PC-9 (cell line): ENCODE measurements at regions not wholly inside any gene's neighbourhood (a gene's known extent, or its start where the extent isn't known, plus 50 kb on each side); places are given as distances from the start of the nearest gene placed in this dataset.

ENCODE experiments used
- BruUV-seq: library from RNA; stranded (reverse); fragments of 400-500 nt; replicated peaks from 2 replicates; lab custom pipeline; 2021; lab: Mats Ljungman, UMichigan
- CTCF ChIA-PET: fragments of 300-600 bp; sonication (Branson Sonifier 250); formaldehyde crosslinking; loops from one replicate; lab custom pipeline; 2022; ENCODE audit warnings: antibody characterized with exemption; lab: Charles Lee
- POLR2A ChIA-PET: fragments of 300-600 bp; sonication (Branson Sonifier 250); formaldehyde crosslinking; loops from one replicate; lab custom pipeline; 2022; ENCODE audit warnings: antibody characterized with exemption; ENCODE audit not compliant: unreplicated experiment; lab: Charles Lee
- DNase-seq, 2 experiments: peaks; one replicate each; pipeline versions ENCODE4 v3.0.0 to v3.0.0-alpha.2; 2015 to 2022; ENCODE audit warnings: mixed read lengths in 1 of 2
- H2AFZ ChIP-seq: fragments of 200-600 bp; sonication (generic); 2 replicates; pipeline ENCODE4 v1.8.1; 2017; ENCODE audit warnings: antibody characterized with exemption
- H3F3A ChIP-seq: fragments of 200-600 bp; sonication (generic); 2 replicates; pipeline ENCODE4 v1.8.1; 2017; ENCODE audit warnings: antibody characterized with exemption, mild to moderate bottlenecking, low read depth; ENCODE audit not compliant: insufficient read depth
- H3K27ac ChIP-seq: fragments of 200-600 bp; sonication (generic); 2 replicates; pipeline ENCODE4 v1.6.1; 2016; ENCODE audit warnings: mixed run types
- H3K27me3 ChIP-seq: fragments of 200-600 bp; sonication (generic); 2 replicates; pipeline ENCODE4 v1.6.1; 2016; ENCODE audit warnings: low read depth, mixed run types; ENCODE audit not compliant: insufficient read depth
- H3K36me3 ChIP-seq: fragments of 200-600 bp; sonication (generic); 2 replicates; pipeline ENCODE4 v1.6.1; 2016; ENCODE audit warnings: low read depth, mixed run types
- H3K4me1 ChIP-seq: fragments of 200-600 bp; sonication (generic); replicated peaks from 2 replicates; pipeline ENCODE4 v1.6.1; 2016; ENCODE audit warnings: mixed run types; ENCODE audit not compliant: insufficient read depth
- H3K4me2 ChIP-seq: fragments of 200-600 bp; sonication (generic); 2 replicates; pipeline ENCODE4 v1.6.1; 2017; ENCODE audit warnings: mixed run types
- H3K4me3 ChIP-seq: fragments of 200-600 bp; sonication (generic); 2 replicates; pipeline ENCODE4 v1.6.1; 2016; ENCODE audit warnings: mixed run types
- H3K79me2 ChIP-seq: fragments of 200-600 bp; sonication (generic); 2 replicates; pipeline ENCODE4 v1.6.1; 2017; ENCODE audit warnings: low read depth, mixed run types
- H3K9me2 ChIP-seq: fragments of 200-600 bp; sonication (generic); 2 replicates; pipeline ENCODE4 v1.8.1; 2017; ENCODE audit warnings: mild to moderate bottlenecking; ENCODE audit not compliant: insufficient read depth
- H3K9me3 ChIP-seq: fragments of 200-600 bp; sonication (generic); 2 replicates; pipeline ENCODE4 v1.8.1; 2016; ENCODE audit warnings: low read depth; ENCODE audit not compliant: insufficient read depth
- H4K20me1 ChIP-seq: fragments of 200-600 bp; sonication (generic); 2 replicates; pipeline ENCODE4 v1.8.1; 2017; ENCODE audit not compliant: insufficient read depth
- CTCF ChIP-seq: fragments of 200-600 bp; sonication (generic); conservative IDR thresholded peaks from 2 replicates; pipeline ENCODE4 v1.6.1; 2017; ENCODE audit warnings: mixed run types, antibody characterized with exemption, mild to moderate bottlenecking, moderate library complexity
- EZH2 ChIP-seq: fragments of 200-600 bp; sonication (generic); IDR thresholded peaks from 2 replicates; pipeline ENCODE4 v1.8.0; 2017; ENCODE audit warnings: antibody characterized with exemption, low read depth
- intact Hi-C: fragments of 100-400 bp; cut with micrococcal nuclease; formaldehyde crosslinking; loops from one replicate; pipeline ENCODE4 v1.10.0; 2022; ENCODE audit not compliant: unreplicated experiment

DNA sequence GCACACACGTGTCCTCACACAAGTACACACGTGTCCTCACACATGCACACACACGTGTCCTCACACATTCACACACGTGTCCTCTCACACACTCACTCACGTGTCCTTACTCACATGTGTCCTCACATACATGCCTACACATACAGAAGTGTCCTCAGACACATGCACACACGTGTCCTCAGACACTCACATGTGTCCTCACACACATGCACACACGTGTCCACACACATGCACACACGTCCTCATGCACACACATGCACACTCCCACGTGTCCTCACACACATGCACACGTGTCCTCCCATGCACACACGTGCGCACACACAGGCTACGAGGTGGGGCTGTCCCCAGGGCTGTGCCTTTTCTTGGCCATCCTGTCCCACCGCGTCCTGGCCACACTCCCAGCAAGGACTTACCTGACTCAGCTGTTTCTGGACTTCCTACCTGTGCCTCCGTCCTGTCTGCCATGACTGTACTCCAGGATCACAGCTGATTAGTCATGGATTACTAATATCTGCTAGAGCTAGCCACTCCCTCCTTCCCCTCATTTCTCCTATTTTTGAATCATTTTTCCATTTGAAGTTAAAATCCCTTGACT, 990.2 kb downstream of the BRD1 start:
- H4K20me1 ChIP-seq: no peaks in the 10 kb centered on the region
- ChIA-PET POLR2A (no interaction called here), CTCF (no interaction called here)
- H3K27me3 ChIP-seq: peaks cover 89% of the 10 kb centered on the region
- no peak overlapping the region for H3K4me2 ChIP-seq
- no peaks in the 10 kb centered on the region for H3K9me2 ChIP-seq
- no peak overlapping the region for H3K27ac ChIP-seq
- TF ChIP-seq EZH2: no peak
- no peak for TF ChIP-seq CTCF
- H3K4me1 ChIP-seq: no peaks in the 10 kb centered on the region
- H3K36me3 ChIP-seq: no peaks in the 10 kb centered on the region
- DNase-seq: no peak
- no peaks in the 10 kb centered on the region for H3K79me2 ChIP-seq
- H3K9me3 ChIP-seq: no peaks in the 10 kb centered on the region
- H3K4me3 ChIP-seq: no peak overlapping the region
- H3F3A ChIP-seq: peaks cover 7% of the 10 kb centered on the region; the same call in 1 of the 2 replicates
- intact Hi-C loops: no loop called here
- no TSS peak for BruUV-seq
- H2AFZ ChIP-seq: no peak overlapping the region

GRCh38 chr22:48836673-48837340, 990.9 kb downstream of the BRD1 start:
- no peaks in the 10 kb centered on the region for H3K9me3 ChIP-seq
- peaks cover 7% of the 10 kb centered on the region; the same call in 1 of the 2 replicates for H3F3A ChIP-seq
- H3K4me3 ChIP-seq: no peak overlapping the region
- H3K36me3 ChIP-seq: no peaks in the 10 kb centered on the region
- H3K4me2 ChIP-seq: no peak overlapping the region
- no peaks in the 10 kb centered on the region for H3K79me2 ChIP-seq
- TF ChIP-seq CTCF (no peak), EZH2 (no peak)
- no peak overlapping the region for H3K27ac ChIP-seq
- intact Hi-C loops: no loop called here
- H3K9me2 ChIP-seq: no peaks in the 10 kb centered on the region
- POLR2A ChIA-PET: no interaction called here
- no peak overlapping the region for H2AFZ ChIP-seq
- CTCF ChIA-PET: no interaction called here
- H3K4me1 ChIP-seq: no peaks in the 10 kb centered on the region
- no peaks in the 10 kb centered on the region for H4K20me1 ChIP-seq
- DNase-seq: no peak
- no TSS peak for BruUV-seq
- H3K27me3 ChIP-seq: peaks cover 88% of the 10 kb centered on the region

GRCh38 chr22:48835857-48836672, 991.6 kb downstream of the BRD1 start:
- no peak overlapping the region for H3K27ac ChIP-seq
- no peaks in the 10 kb centered on the region for H3K9me2 ChIP-seq
- ChIA-PET CTCF (no interaction called here), POLR2A (no interaction called here)
- DNase-seq: no peak
- TF ChIP-seq EZH2 (no peak), CTCF (no peak)
- no peaks in the 10 kb centered on the region for H3K9me3 ChIP-seq
- H3K79me2 ChIP-seq: no peaks in the 10 kb centered on the region
- H3F3A ChIP-seq: peaks cover 7% of the 10 kb centered on the region; the same call in 1 of the 2 replicates
- H2AFZ ChIP-seq: no peak overlapping the region
- no peaks in the 10 kb centered on the region for H3K36me3 ChIP-seq
- H3K4me2 ChIP-seq: no peak overlapping the region
- no peak overlapping the region for H3K4me3 ChIP-seq
- H3K27me3 ChIP-seq: peaks cover 88% of the 10 kb centered on the region
- intact Hi-C loops: no loop called here
- no peaks in the 10 kb centered on the region for H4K20me1 ChIP-seq
- H3K4me1 ChIP-seq: no peaks in the 10 kb centered on the region
- no TSS peak for BruUV-seq
